ENCODE measurements at regions not wholly inside any gene's neighbourhood (a gene's known extent, or its start where the extent isn't known, plus 50 kb on each side); places are given as distances from the start of the nearest gene placed in this dataset.
"Not testable (repeated sequence)": the region's sequence is repeated elsewhere in the genome, so short reads cannot be mapped to it uniquely, and the experiment has no call there.

DNA sequence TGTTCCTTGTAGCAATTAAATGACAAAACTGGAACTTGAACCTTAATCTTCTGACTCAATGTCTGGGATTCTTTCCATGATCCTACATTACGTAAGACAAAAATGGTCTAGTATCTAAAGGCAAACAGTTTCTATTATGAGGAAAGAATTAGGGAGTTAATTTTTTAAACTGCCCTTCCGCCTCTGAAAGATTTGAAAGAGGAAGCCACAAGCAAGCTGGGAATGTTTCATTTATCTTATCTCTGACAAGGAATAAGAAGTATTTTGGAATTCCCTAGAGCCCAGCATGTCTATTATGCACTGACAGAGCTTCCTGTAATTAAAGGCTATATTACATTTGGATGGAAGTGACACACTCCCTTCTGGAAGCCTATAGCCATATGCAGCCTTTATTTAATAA is 558.8 kb upstream of the CDH2 start:
- peak in 1 of 2 donors; percentile 94 for DNase-seq (ENCODE audit: low read depth in 1 of 2, low spot score in 1 of 2)

DNA sequence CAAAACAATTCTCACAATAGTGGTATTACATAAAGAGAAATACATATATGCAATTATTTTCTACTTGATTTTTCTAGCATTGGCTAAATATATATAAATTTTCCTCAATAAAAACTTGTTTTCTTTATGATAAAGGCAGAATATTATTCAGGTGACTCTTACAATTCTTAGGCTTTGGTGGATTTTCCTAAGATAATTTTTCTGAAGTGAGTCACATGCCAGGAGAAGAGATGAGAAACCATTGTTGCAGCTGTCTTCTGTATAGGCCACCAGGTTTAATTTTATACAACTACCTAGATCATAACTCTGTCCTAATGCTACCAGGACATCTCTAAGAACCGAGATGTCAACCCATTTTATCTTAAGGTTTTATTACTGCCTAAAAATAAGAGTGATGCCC is 552.4 kb upstream of the CDH2 start:
- Histone ChIP-seq H3K27me3 (no peaks in the 10 kb centered on the region), H3K4me1 (ENCODE audit: low read depth) (peaks cover 4% of the 10 kb centered on the region), H3K9me3 (ENCODE audit: low read depth) (no peaks in the 10 kb centered on the region), H3K4me3 (no peak overlapping the region), H3K27ac (no peak overlapping the region), H3K36me3 (no peaks in the 10 kb centered on the region)
- TF ChIP-seq, protein P1, sequence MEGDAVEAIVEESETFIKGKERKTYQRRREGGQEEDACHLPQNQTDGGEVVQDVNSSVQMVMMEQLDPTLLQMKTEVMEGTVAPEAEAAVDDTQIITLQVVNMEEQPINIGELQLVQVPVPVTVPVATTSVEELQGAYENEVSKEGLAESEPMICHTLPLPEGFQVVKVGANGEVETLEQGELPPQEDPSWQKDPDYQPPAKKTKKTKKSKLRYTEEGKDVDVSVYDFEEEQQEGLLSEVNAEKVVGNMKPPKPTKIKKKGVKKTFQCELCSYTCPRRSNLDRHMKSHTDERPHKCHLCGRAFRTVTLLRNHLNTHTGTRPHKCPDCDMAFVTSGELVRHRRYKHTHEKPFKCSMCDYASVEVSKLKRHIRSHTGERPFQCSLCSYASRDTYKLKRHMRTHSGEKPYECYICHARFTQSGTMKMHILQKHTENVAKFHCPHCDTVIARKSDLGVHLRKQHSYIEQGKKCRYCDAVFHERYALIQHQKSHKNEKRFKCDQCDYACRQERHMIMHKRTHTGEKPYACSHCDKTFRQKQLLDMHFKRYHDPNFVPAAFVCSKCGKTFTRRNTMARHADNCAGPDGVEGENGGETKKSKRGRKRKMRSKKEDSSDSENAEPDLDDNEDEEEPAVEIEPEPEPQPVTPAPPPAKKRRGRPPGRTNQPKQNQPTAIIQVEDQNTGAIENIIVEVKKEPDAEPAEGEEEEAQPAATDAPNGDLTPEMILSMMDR (IDR thresholded peaks at IDR 0.05; ENCODE audit: low read depth, low read length), result no peak
- no peak for DNase-seq (ENCODE audit: low read depth in 1 of 2, low spot score in 1 of 2)

More for the DNA sequence above, 558.8 kb upstream of the CDH2 start:
- no peak overlapping the region for H3K4me3 ChIP-seq
- H3K27ac ChIP-seq, result no peak overlapping the region
- no peaks in the 10 kb centered on the region for H3K9me3 ChIP-seq (ENCODE audit: low read depth)
- H3K36me3 ChIP-seq, result no peaks in the 10 kb centered on the region
- TF ChIP-seq, protein P1 (IDR thresholded peaks at IDR 0.05; ENCODE audit: low read depth, low read length), result no peak
- peaks cover 10% of the 10 kb centered on the region for H3K4me1 ChIP-seq (ENCODE audit: low read depth)
- no peaks in the 10 kb centered on the region for H3K27me3 ChIP-seq

DNA sequence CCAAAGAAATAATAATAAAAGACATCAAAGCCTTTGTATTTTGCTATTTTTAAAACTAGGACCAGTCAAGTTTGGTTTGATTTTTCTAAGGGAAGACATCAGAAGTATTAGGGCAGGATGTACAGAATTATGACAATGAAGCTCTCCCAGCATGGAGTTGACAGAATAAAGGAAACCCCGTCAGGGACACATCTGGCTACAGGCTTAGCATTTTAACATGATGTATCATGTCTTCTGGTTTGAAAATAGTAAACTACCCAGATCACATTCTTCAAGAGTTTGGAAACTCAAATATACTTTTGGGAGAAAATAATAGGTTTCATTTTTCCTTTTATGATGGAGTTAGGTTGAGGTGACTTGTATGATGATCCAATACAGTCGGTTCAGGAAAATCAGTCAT is 552.0 kb upstream of the CDH2 start:
- Histone ChIP-seq H3K27ac (no peak overlapping the region), H3K36me3 (no peaks in the 10 kb centered on the region), H3K4me3 (no peak overlapping the region), H3K9me3 (ENCODE audit: low read depth) (no peaks in the 10 kb centered on the region), H3K27me3 (no peaks in the 10 kb centered on the region), H3K4me1 (ENCODE audit: low read depth) (peaks cover 4% of the 10 kb centered on the region)
- no peak for DNase-seq (ENCODE audit: low read depth in 1 of 2, low spot score in 1 of 2)
- TF ChIP-seq, protein P1 (IDR thresholded peaks at IDR 0.05; ENCODE audit: low read depth, low read length), result no peak

DNA sequence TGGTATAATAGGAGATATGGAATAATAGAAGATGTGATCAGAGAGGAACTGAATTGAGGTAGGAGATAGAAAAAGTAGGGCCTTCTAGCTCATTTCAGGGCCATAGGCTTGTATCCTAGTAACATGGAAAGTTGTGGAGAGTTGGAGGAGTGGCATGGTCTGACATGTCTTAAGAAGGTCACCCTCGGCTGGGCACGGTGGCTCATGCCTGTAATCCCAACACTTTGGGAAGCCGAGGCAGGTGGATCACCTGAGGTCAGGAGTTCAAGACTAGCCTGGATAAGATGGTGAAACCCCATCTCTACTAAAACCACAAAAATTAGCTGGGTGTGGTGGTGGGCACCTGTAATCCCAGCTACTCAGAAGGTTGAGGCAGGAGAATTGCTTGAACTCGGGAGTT is 550.3 kb upstream of the CDH2 start:
- H3K9me3 ChIP-seq (ENCODE audit: low read depth); H3K27ac ChIP-seq: not testable (repeated sequence)

DNA sequence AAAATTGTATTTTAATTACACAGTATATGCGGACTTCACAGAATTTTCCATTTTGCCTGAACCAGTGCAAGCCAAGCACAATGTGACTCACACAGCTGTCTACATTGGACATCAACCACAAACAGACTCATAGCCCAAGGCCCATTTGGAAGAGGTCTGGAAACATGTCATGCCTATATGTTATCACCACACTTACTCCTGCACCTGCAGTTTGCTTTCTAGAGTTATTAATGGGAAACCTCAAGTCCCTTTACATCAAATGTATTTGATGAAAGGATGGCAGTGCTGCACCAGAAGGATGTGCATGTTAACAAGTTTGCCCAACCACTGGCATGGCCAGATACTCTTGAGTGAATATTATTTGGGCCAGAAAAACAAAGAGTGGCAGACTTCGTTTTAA is 548.9 kb upstream of the CDH2 start:
- DNase-seq (ENCODE audit: low read depth in 1 of 2, low spot score in 1 of 2), result no peak
- TF ChIP-seq, protein P1 (IDR thresholded peaks at IDR 0.05; ENCODE audit: low read depth, low read length), result no peak
- H3K27me3 ChIP-seq, result no peaks in the 10 kb centered on the region

More for the DNA sequence above, 550.3 kb upstream of the CDH2 start:
- H3K4me3 ChIP-seq; H3K27me3 ChIP-seq; H3K4me1 ChIP-seq (ENCODE audit: low read depth); DNase-seq (ENCODE audit: low read depth in 1 of 2, low spot score in 1 of 2); H3K36me3 ChIP-seq: not testable (repeated sequence)

DNA sequence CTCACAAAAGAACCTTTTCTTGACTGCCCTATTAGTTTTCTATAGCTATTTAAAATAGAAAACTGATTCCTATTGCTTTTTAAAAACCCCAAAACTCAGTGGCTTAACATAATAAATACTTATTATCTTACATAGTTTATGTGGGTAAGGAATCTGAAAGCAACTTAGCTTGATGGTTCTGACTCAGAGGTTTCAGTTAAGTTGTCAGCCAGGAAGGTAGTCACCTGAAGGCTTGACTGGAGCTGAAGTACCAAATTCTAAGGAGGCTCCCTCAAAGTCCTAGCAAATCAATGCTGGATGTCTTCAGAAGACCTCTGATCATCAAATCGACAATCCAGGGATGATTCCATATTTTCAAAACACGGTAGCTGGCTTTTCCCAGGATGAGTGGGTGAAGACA is 546.6 kb upstream of the CDH2 start:
- no peaks in the 10 kb centered on the region for H3K9me3 ChIP-seq (ENCODE audit: low read depth)
- H3K27ac ChIP-seq, result no peak overlapping the region
- H3K4me1 ChIP-seq (ENCODE audit: low read depth), result peaks cover 4% of the 10 kb centered on the region
- DNase-seq (ENCODE audit: low read depth in 1 of 2, low spot score in 1 of 2), result no peak
- TF ChIP-seq, protein P1 (IDR thresholded peaks at IDR 0.05; ENCODE audit: low read depth, low read length), result no peak
- no peaks in the 10 kb centered on the region for H3K36me3 ChIP-seq
- no peaks in the 10 kb centered on the region for H3K27me3 ChIP-seq
- H3K4me3 ChIP-seq, result no peak overlapping the region

More for the DNA sequence above, 548.9 kb upstream of the CDH2 start:
- Histone ChIP-seq H3K9me3 (ENCODE audit: low read depth) (no peaks in the 10 kb centered on the region), H3K27ac (no peak overlapping the region), H3K36me3 (no peaks in the 10 kb centered on the region), H3K4me1 (ENCODE audit: low read depth) (peaks cover 4% of the 10 kb centered on the region), H3K4me3 (no peak overlapping the region)
